Spleen (tissue), 7 donors: ENCODE measurements at regions not wholly inside any gene's neighbourhood (a gene's known extent, or its start where the extent isn't known, plus 50 kb on each side); places are given as distances from the start of the nearest gene placed in this dataset.

Source experiments
- POLR2AphosphoS5 ChIP-seq, 3 donors: sonication (generic); formaldehyde crosslinking; IDR thresholded peaks; one replicate each; pipeline ENCODE4 v1.5.1; 2017; ENCODE audit warnings: antibody characterized with exemption in 3 of 3
- TF ChIP-seq, protein P1 (sequence below), 11 experiments: fragments of 200-600 bp in 7 of 11; fragments of 450-650 bp in 4 of 11; sonication (generic) in 4 of 11; IDR thresholded peaks in 8 of 11; conservative IDR thresholded peaks in 3 of 11; 1 replicate in 7 of 11; 2 replicates in 4 of 11; pipeline versions ENCODE4 v1.4.0 to v1.8.0; 2016 to 2021; ENCODE audit warnings: antibody characterized with exemption in 11 of 11, inconsistent platforms in 4 of 11, mild to moderate bottlenecking in 1 of 11
- donor health status: DM: no; HTN: no; CAD: no; lungs with moderate emphysema.
- donor health status: DM: no; HTN: no; CAD: no.
- donor health status: DM: no; HTN: no; CAD: no.

DNA sequence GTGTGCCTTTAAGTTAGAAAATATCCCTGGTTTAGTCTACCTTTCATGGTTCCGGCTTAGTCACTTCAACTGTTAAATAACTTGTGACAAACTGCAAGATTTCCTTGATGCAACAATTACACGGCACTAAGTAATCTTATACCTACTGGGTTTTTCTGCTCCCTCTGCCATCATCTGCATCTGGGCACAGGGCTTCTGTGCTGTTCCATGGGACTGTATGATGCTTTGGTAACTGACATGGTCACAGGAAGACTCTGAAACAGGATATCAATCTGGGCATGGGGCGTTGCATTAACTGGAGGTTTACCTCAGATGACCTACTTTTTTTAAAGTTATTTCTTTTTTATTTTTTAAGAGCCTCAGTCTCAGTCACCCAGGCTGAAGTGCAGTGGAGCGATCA is 365.4 kb downstream of the SS18 start:
- no peak for TF ChIP-seq POLR2AphosphoS5 (IDR thresholded peaks at IDR 0.05)
- TF ChIP-seq, protein P1, sequence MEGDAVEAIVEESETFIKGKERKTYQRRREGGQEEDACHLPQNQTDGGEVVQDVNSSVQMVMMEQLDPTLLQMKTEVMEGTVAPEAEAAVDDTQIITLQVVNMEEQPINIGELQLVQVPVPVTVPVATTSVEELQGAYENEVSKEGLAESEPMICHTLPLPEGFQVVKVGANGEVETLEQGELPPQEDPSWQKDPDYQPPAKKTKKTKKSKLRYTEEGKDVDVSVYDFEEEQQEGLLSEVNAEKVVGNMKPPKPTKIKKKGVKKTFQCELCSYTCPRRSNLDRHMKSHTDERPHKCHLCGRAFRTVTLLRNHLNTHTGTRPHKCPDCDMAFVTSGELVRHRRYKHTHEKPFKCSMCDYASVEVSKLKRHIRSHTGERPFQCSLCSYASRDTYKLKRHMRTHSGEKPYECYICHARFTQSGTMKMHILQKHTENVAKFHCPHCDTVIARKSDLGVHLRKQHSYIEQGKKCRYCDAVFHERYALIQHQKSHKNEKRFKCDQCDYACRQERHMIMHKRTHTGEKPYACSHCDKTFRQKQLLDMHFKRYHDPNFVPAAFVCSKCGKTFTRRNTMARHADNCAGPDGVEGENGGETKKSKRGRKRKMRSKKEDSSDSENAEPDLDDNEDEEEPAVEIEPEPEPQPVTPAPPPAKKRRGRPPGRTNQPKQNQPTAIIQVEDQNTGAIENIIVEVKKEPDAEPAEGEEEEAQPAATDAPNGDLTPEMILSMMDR (IDR thresholded peaks at IDR 0.05 in 8 of 11, conservative IDR thresholded peaks at IDR 0.05 in 3 of 11): no peak
